IMR-90 (cell line): ENCODE measurements at regions not wholly inside any gene's neighbourhood (a gene's known extent, or its start where the extent isn't known, plus 50 kb on each side); places are given as distances from the start of the nearest gene placed in this dataset.

Source experiments
- ATAC-seq: fragments of 200-7000 bp; cut with Tn5 transposase; 2 replicates; pipeline ENCODE4 v1.9.1; 2020; ENCODE audit warnings: low read depth, mild to moderate bottlenecking, moderate library complexity
- BruUV-seq: library from RNA; stranded (reverse); fragments of 400-500 nt; replicated peaks from 2 replicates; lab custom pipeline; 2021; lab: Mats Ljungman, UMichigan
- CTCF ChIA-PET: fragments of 300-600 bp; formaldehyde crosslinking; extraction: SDS; loops from one replicate; lab custom pipeline; 2021; ENCODE audit warnings: antibody characterized with exemption; lab: Yijun Ruan, JAX
- POLR2A ChIA-PET: fragments of 300-600 bp; sonication (Branson Sonifier 250); formaldehyde crosslinking; loops from one replicate; lab custom pipeline; 2022; ENCODE audit warnings: antibody characterized with exemption; ENCODE audit not compliant: unreplicated experiment; lab: Charles Lee
- DNase-seq: peaks from one replicate; pipeline ENCODE4 v3.0.0; 2013
- H2AFZ ChIP-seq: replicated peaks from 2 replicates; pipeline ENCODE3; 2013; ENCODE audit warnings: low read length, mild to moderate bottlenecking; ENCODE audit not compliant: poor library complexity
- H2AK5ac ChIP-seq: 2 replicates; pipeline ENCODE4 v1.6.1; 2013; ENCODE audit warnings: low read depth, low read length, inconsistent platforms
- H2AK9ac ChIP-seq: replicated peaks from 2 replicates; pipeline ENCODE3; 2013; ENCODE audit warnings: mild to moderate bottlenecking, low read depth, low read length, moderate library complexity; ENCODE audit not compliant: poor library complexity
- H2BK120ac ChIP-seq: 2 replicates; pipeline ENCODE4 v1.6.1; 2013; ENCODE audit warnings: low read depth, low read length, inconsistent platforms
- H2BK15ac ChIP-seq: 3 replicates; pipeline ENCODE4 v1.6.1; 2013; ENCODE audit warnings: low read depth, low read length, inconsistent platforms
- H2BK20ac ChIP-seq: 2 replicates; pipeline ENCODE4 v1.6.1; 2013; ENCODE audit warnings: low read depth, mild to moderate bottlenecking, inconsistent platforms, low read length, moderate library complexity
- H2BK5ac ChIP-seq: 2 replicates; pipeline ENCODE4 v1.6.1; 2013; ENCODE audit warnings: mild to moderate bottlenecking, low read depth, low read length, inconsistent platforms; ENCODE audit not compliant: poor library complexity, severe bottlenecking
- H3K14ac ChIP-seq: replicated peaks from 2 replicates; pipeline ENCODE4 v1.6.1; 2013; ENCODE audit warnings: low read depth, low read length, inconsistent platforms
- H3K18ac ChIP-seq: 2 replicates; pipeline ENCODE4 v1.6.1; 2013; ENCODE audit warnings: low read depth, low read length, control low read depth
- H3K23ac ChIP-seq: 2 replicates; pipeline ENCODE4 v1.6.1; 2013; ENCODE audit warnings: low read depth, low read length, inconsistent platforms
- H3K27ac ChIP-seq: 2 replicates; pipeline ENCODE4 v1.5.1; 2013; ENCODE audit warnings: mild to moderate bottlenecking, control low read depth, low read length; ENCODE audit not compliant: insufficient read depth
- H3K27me3 ChIP-seq: 2 replicates; pipeline ENCODE4 v1.6.1; 2013; ENCODE audit warnings: low read length; ENCODE audit not compliant: control insufficient read depth, insufficient read depth
- H3K36me3 ChIP-seq: 2 replicates; pipeline ENCODE4 v1.6.1; 2013; ENCODE audit warnings: low read length, mixed read lengths; ENCODE audit not compliant: control insufficient read depth, insufficient read depth
- H3K4ac ChIP-seq: 2 replicates; pipeline ENCODE4 v1.6.1; 2013; ENCODE audit warnings: low read depth, low read length, inconsistent platforms
- H3K4me1 ChIP-seq: 2 replicates; pipeline ENCODE4 v1.6.1; 2013; ENCODE audit warnings: low read length, mixed read lengths; ENCODE audit not compliant: control insufficient read depth, insufficient read depth
- H3K4me2 ChIP-seq: 2 replicates; pipeline ENCODE4 v1.6.1; 2013; ENCODE audit warnings: low read depth, mild to moderate bottlenecking, control low read depth, low read length, moderate library complexity
- H3K4me3 ChIP-seq: 2 replicates; pipeline ENCODE4 v1.5.1; 2013; ENCODE audit warnings: low read depth, mild to moderate bottlenecking, control low read depth, low read length, moderate library complexity; ENCODE audit not compliant: insufficient read depth
- H3K56ac ChIP-seq: 2 replicates; pipeline ENCODE4 v1.6.1; 2013; ENCODE audit warnings: low read length, inconsistent platforms; ENCODE audit not compliant: insufficient read depth; ENCODE audit errors: extremely low read depth
- H3K79me1 ChIP-seq, 2 experiments: 2 replicates each; pipeline ENCODE4 v1.6.1; 2013; ENCODE audit warnings: low read length in 2 of 2, inconsistent platforms in 1 of 2, low read depth in 1 of 2
- H3K9ac ChIP-seq: 2 replicates; pipeline ENCODE4 v1.6.1; 2013; ENCODE audit warnings: low read depth, low read length, control low read depth
- H3K9me1 ChIP-seq: 2 replicates; pipeline ENCODE4 v1.6.1; 2013; ENCODE audit warnings: low read length, inconsistent platforms; ENCODE audit not compliant: insufficient read depth
- H3K9me3 ChIP-seq: 2 replicates; pipeline ENCODE4 v1.6.1; 2013; ENCODE audit warnings: low read length; ENCODE audit not compliant: control insufficient read depth, insufficient read depth
- H4K20me1 ChIP-seq: 2 replicates; pipeline ENCODE4 v1.6.1; 2013; ENCODE audit warnings: low read length, inconsistent platforms; ENCODE audit not compliant: insufficient read depth
- H4K5ac ChIP-seq: 2 replicates; pipeline ENCODE4 v1.6.1; 2013; ENCODE audit warnings: mild to moderate bottlenecking, low read depth, low read length, control low read depth
- H4K8ac ChIP-seq, 2 experiments: 2 replicates each; pipeline ENCODE4 v1.6.1; 2013; ENCODE audit warnings: low read depth in 2 of 2, low read length in 2 of 2, control low read depth in 1 of 2, inconsistent platforms in 1 of 2
- H4K91ac ChIP-seq: 2 replicates; pipeline ENCODE4 v1.6.1; 2013; ENCODE audit warnings: low read depth, low read length, inconsistent platforms; ENCODE audit not compliant: insufficient read depth
- BHLHE40 ChIP-seq: fragments of 150-350 bp; IDR thresholded peaks from 2 replicates; pipeline ENCODE4 v1.6.1; 2016; ENCODE audit warnings: mild to moderate bottlenecking, low read depth, low read length
- CHD1 ChIP-seq: IDR thresholded peaks from 2 replicates; pipeline ENCODE4 v1.6.1; 2012; ENCODE audit warnings: low read depth, low read length, improper control_type of control experiment
- FOS ChIP-seq: fragments of 150-350 bp; IDR thresholded peaks from 2 replicates; pipeline ENCODE4 v1.6.1; 2016; ENCODE audit warnings: low read depth, low read length
- MAFK ChIP-seq: IDR thresholded peaks from 2 replicates; pipeline ENCODE4 v1.6.1; 2012; ENCODE audit warnings: low read depth, low read length, improper control_type of control experiment
- NFE2L2 ChIP-seq: fragments of 150-350 bp; IDR thresholded peaks from 2 replicates; pipeline ENCODE4 v1.6.1; 2016; ENCODE audit warnings: low read depth, mild to moderate bottlenecking, low read length
- RAD21 ChIP-seq: IDR thresholded peaks from 2 replicates; pipeline ENCODE4 v1.6.1; 2012; ENCODE audit warnings: low read length, improper control_type of control experiment
- RCOR1 ChIP-seq: IDR thresholded peaks from 2 replicates; pipeline ENCODE4 v1.6.1; 2012; ENCODE audit warnings: mild to moderate bottlenecking, low read length, improper control_type of control experiment; ENCODE audit not compliant: insufficient replicate concordance
- RFX5 ChIP-seq: IDR thresholded peaks from 2 replicates; pipeline ENCODE4 v1.8.0; 2012; ENCODE audit warnings: low read depth, mild to moderate bottlenecking, low read length, moderate library complexity
- SMC3 ChIP-seq: fragments of 150-350 bp; IDR thresholded peaks from 2 replicates; pipeline ENCODE4 v1.6.1; 2016; ENCODE audit warnings: low read depth, mild to moderate bottlenecking, antibody characterized with exemption, low read length, moderate library complexity
- WGBS, 2 experiments: methylation state at CpG; one replicate each; pipeline versions ENCODE4 v1.1.5 to v1.1.7; 2013; ENCODE audit warnings: missing lambda C conversion rate in 2 of 2; ENCODE audit not compliant: insufficient read length in 1 of 2; ENCODE audit errors: extremely low coverage in 2 of 2; 5-methylcytosine and 5-hydroxymethylcytosine counted together
- dilution Hi-C: fragments of 300-500 bp; cut with HindIII; formaldehyde crosslinking; loops from one replicate; pipeline ENCODE4 v1.14.3; 2018; ENCODE audit warnings: low sequenced_read_pairs; ENCODE audit not compliant: unreplicated experiment
- in situ Hi-C: fragments of 300-500 bp; cut with MboI; formaldehyde crosslinking; loops from 3 replicates; pipeline ENCODE4 v1.14.3; 2019; ENCODE audit warnings: low sequenced_read_pairs, inconsistent platforms, mixed read lengths
- intact Hi-C: fragments of 100-400 bp; cut with micrococcal nuclease; formaldehyde crosslinking; loops from 2 replicates; pipeline ENCODE4 v1.10.0; 2022
- TF ChIP-seq, protein P1 (sequence below): fragments of 150-350 bp; IDR thresholded peaks from 2 replicates; pipeline ENCODE4 v1.6.1; 2017; ENCODE audit warnings: mild to moderate bottlenecking, antibody characterized with exemption, low read length, low read depth
- TF ChIP-seq, protein P2 (sequence below): fragments of 150-350 bp; IDR thresholded peaks from 2 replicates; pipeline ENCODE4 v1.6.1; 2016; ENCODE audit warnings: low read depth, mild to moderate bottlenecking, low read length, moderate library complexity, borderline replicate concordance

DNA sequence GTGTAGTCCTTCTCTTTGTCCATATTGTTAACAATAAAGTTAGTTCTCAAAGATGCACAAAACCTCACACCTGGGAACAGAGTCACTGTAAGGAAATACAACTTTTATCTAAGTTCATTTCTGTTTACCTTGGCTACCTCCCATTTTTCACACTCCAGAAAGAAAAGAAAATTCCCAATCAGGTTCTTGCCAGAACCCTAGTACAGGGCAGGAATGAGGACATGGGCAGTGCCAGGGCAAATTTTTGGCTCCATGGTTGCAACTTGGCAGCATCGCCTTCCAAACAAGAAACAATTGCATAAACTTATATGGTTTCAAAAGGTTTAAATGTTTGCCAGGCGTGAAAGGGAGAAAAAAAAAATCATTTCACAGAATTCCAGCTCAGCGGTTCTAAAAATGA lies 296.3 kb upstream of the PRKD1 start:
- H3K79me1 ChIP-seq: no peaks in the 10 kb centered on the region
- H2AK9ac ChIP-seq: no peak overlapping the region
- DNase-seq (no peak), ATAC-seq (no peak)
- no peak for TF ChIP-seq FOS
- TF ChIP-seq RFX5: no peak
- TF ChIP-seq RCOR1: no peak
- TF ChIP-seq NFE2L2: no peak
- no peak for TF ChIP-seq RAD21
- TF ChIP-seq CHD1: no peak
- no peak for TF ChIP-seq MAFK
- TF ChIP-seq, protein P1, sequence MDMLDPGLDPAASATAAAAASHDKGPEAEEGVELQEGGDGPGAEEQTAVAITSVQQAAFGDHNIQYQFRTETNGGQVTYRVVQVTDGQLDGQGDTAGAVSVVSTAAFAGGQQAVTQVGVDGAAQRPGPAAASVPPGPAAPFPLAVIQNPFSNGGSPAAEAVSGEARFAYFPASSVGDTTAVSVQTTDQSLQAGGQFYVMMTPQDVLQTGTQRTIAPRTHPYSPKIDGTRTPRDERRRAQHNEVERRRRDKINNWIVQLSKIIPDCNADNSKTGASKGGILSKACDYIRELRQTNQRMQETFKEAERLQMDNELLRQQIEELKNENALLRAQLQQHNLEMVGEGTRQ: no peak
- TF ChIP-seq, protein P2, sequence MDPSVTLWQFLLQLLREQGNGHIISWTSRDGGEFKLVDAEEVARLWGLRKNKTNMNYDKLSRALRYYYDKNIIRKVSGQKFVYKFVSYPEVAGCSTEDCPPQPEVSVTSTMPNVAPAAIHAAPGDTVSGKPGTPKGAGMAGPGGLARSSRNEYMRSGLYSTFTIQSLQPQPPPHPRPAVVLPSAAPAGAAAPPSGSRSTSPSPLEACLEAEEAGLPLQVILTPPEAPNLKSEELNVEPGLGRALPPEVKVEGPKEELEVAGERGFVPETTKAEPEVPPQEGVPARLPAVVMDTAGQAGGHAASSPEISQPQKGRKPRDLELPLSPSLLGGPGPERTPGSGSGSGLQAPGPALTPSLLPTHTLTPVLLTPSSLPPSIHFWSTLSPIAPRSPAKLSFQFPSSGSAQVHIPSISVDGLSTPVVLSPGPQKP: no peak
- no peak for TF ChIP-seq BHLHE40
- no peak for TF ChIP-seq SMC3
- H3K14ac ChIP-seq: 0 out of 2 replicates have a peak overlapping the region, but pooled peaks have one; percentile 18
- H3K9me1 ChIP-seq: peaks cover 3% of the 10 kb centered on the region
- dilution Hi-C loops (no loop called here), in situ Hi-C loops (loop anchor here (25.0 kb wide), 3 partner anchors 312 to 1212 kb away; no protein-coding TSS in a partner anchor), intact Hi-C loops (loop anchor here (1.0 to 2.0 kb wide), 3 partner anchors 30 to 57 kb away; no protein-coding TSS in a partner anchor)
- no peaks in the 10 kb centered on the region for H3K36me3 ChIP-seq
- H3K27ac ChIP-seq: no peak overlapping the region
- H3K4me2 ChIP-seq: no peak overlapping the region
- peak overlapping the region; percentile 4; the same call in 1 of the 2 replicates for H3K4ac ChIP-seq
- no peak overlapping the region for H3K23ac ChIP-seq
- ChIA-PET POLR2A (no interaction called here), CTCF (interaction anchor here (1.5 kb wide), 1 partner anchor 46 kb away, joined by 15 read pairs; no protein-coding TSS in a partner anchor)
- H3K9me3 ChIP-seq: no peaks in the 10 kb centered on the region
- peak overlapping the region; percentile 72; the same call in 1 of the 2 replicates for H2BK20ac ChIP-seq
- H4K91ac ChIP-seq: no peak overlapping the region
- H2AK5ac ChIP-seq: no peak overlapping the region
- no peak overlapping the region for H3K4me3 ChIP-seq
- no peak overlapping the region for H4K5ac ChIP-seq
- H3K56ac ChIP-seq: no peak overlapping the region
- no CpG with 5 or more reads among the region's 3 CpGs for WGBS, 2 experiments
- peak overlapping the region; percentile 20 for H2BK120ac ChIP-seq
- no peaks in the 10 kb centered on the region for H4K20me1 ChIP-seq
- no peak overlapping the region for H3K18ac ChIP-seq
- peak overlapping the region; percentile 81; the same call in 2 of the 3 replicates for H2BK15ac ChIP-seq
- H3K27me3 ChIP-seq: no peaks in the 10 kb centered on the region
- H3K9ac ChIP-seq: no peak overlapping the region
- H2BK5ac ChIP-seq: no peak overlapping the region
- no peak overlapping the region; a peak in 1 of 4 replicates for H4K8ac ChIP-seq
- H2AFZ ChIP-seq: no peak overlapping the region
- no TSS peak for BruUV-seq
- peaks cover 16% of the 10 kb centered on the region for H3K4me1 ChIP-seq
